NCI-H2171 treated with DMSO at 0.1 percent for 48 hours (cell line): ENCODE measurements at regions not wholly inside any gene's neighbourhood (a gene's known extent, or its start where the extent isn't known, plus 50 kb on each side); places are given as distances from the start of the nearest gene placed in this dataset.

Experiments
- DNase-seq: peaks from one replicate; lab custom pipeline; 2025; lab: John Stamatoyannopoulos, UW

DNA sequence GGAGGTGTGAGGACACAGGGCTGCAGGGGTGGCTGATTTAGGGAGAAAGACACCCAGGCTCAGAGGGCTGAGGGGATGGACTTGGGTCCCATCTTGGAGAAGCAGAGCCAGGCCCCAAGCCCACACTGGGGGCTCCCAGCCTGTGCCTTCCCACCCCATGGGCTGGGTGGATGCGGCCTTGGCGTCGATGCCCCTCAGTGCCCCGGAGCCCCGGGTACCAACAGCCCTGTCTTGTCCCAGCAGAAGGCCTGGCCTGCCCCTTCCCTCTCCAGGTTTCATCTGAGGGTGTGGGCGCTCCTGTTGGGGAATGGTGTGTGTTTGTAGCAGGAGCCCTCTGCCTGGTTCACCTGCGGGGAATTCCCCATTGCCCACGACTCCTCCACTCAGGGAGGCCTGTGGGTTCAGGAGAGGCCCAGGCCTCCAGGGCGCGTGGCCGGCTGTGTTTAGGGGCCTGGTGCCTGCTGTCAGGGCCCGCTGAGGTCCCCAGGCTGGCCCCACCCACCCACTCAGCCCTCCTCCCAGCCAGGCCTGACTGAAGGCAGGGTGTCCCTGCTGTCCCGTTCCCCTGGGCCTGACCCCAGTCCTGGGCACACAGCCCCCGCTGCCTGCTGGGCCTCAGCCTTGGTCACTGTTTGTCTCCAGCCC, 51.1 kb upstream of the BEGAIN start:
- no peak for DNase-seq

DNA sequence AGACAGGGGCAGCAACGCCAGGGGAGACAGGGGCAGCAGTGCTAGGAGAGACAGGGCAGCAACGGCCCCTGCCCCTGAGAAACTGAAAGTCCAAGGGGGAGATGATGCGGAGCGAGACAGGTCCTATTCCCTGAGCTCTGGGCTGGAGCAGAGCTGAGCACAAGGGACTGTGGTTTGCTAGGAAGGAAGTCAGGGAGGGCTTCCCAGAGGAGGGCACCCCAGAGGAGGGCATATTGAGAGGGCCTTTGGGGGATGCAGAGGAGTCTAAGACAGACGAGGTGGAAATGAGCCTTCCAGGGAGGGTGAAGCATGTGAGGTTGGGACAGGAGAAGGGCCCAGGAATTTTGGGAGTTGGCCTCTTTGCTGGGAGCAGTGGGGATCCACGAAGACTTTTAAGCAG, 52.1 kb upstream of the BEGAIN start:
- DNase-seq, result no peak

DNA sequence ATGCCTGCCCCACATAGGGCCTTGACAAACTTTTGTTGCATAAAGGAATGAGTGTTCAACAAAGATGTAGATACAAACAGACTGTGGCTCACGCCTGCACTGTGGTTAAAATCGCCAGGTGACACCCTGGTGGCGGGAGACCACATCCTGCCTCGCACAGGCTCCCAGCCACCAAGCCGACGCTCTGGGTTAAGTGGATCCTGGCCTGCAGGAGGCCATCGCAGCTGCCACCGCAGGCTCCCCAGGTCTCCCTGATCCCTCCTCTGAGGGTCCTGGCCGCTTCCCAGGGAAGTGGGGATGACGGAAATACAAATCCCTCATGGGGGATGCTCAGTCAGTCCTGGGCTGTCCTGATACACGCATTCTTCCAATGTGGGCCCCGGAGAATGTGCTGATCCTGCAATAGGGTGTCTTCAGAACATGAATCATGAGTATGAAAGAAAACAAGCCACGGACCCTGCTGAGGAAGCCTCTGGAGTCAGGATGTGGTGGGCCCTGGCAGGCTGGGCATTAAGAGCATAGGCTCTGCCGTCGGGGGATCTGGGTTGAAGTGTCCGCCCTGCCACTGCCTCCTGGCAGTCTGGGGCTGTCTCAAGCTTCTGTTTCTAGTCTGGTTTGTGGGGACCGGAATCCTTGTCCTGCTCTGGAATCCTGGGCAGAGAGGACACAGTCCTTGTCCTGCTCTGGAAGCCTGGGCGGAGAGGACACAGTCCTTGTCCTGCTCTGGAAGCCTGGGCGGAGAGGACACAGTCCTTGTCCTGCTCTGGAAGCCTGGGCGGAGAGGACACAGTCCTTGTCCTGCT, 53.5 kb upstream of the BEGAIN start:
- no peak for DNase-seq

DNA sequence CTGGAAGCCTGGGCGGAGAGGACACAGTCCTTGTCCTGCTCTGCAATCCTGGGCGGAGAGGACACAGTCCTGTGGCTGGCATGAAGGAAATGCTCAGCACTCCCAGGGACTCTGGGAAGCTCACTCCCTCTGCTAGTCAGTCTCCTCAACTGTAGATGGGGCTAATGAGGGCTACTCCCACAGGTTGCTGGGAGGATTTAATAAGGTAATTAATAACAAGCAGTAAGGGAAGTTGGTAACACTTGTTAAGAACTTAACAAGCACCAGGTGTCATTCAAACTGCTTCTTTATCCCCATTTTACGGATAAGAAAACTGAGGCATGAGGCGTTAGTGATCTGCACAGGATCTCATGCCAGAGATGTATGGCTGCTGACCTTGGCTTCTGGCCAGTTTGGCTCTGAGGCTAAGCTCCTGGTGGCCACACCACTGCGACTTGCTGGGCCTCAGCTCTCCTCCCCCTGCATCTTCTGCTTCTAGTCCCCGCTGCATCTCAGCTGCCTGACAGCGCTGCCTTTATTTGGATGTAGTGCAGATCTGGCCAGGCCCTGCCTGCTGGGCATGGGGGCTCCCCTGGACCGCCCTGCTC, 54.1 kb upstream of the BEGAIN start:
- no peak for DNase-seq

DNA sequence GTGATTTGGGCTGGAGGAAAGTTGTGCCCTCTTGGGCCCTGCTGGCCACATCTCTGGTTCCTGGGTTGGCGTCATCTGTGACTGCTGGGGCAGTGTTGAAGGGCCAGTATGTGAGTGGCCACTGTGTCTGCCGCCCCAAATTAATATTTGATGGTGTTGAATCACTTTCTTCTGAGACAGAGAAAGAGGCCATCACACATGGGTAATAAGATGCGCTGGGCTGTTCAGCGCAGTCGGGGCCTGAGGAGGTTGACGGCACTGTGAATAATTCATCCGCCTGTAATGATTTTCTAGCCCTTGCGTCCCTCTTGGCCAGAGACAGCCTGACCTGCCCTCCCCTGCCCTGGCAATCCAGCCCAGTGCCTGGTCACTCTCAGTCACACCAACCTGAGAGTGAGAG, 56.2 kb upstream of the BEGAIN start:
- no peak for DNase-seq

DNA sequence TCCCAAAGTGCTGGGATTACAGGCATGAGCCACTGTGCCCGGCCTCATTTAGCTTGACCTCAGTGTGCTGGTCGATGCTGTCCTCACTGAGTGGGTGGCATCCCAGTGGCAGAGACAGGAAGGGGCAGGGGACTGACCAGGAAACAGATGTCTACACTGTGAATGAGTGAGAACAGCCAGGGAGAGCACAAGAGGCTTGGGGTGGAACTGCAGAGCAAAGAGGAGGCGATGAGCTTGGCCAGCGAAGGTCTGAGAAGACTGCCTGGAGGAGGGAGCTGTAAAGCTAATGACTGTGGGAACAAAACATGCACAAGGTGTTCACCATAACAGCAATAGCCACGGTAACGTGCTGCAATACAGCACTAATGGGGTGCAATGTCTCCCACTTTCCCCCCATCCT, 57.2 kb upstream of the BEGAIN start:
- no peak for DNase-seq

DNA sequence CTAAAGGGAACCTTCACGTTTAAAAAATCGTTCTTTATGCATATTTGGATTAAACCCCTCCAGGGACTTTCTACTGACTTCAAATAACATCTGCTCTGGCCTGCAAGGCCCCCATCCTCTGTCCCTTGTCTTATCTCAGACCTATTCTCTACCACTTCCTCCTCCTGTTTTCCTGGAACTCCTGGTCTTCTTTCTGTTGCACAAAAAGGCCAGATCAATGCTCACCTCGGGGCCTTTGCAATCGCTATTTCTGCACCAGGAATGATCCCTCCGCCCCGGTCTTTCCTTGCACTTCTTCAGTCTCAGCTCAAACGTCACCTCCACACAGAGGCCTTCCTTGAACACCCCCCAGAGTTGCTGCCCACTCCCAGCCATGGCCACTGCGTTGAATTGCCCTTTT, 57.6 kb upstream of the BEGAIN start:
- DNase-seq, result no peak

DNA sequence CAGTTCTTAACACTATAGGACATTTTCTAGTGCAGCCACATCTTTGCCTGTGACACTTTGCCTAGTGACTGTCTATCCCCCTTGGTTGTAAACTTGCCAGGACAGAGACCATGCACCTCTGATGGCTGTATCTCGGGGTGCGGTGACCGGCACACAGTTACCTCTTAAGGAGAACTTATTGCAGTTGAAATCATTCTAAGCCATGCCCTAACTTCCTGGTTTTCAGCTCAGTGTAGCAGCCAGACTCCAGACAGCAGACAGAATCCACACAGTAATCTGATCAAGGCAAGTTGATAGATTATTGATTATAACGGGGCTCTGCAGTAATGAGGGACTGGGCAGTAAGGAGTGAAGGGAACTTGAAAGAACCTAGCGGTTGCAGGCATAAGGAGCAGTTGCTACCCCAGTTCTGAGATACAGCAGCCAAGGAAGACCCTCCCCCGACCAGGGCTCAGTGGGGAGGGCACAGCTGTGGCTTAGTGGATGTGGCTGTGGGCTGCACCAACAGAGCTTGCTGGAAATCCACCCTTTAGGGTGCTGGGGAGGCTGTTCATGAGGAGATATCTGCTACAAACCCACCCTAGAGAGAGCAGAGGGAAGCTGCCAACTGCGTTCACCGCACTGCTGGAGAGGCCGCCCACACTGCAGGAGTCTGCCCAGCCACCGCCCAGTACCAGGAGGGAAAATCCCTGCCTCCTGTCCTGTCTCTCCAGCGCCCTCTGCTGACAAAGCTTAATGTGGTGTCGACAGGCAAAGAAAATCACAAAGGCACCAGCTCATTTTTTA, 58.2 kb upstream of the BEGAIN start:
- peak; percentile 94 for DNase-seq

DNA sequence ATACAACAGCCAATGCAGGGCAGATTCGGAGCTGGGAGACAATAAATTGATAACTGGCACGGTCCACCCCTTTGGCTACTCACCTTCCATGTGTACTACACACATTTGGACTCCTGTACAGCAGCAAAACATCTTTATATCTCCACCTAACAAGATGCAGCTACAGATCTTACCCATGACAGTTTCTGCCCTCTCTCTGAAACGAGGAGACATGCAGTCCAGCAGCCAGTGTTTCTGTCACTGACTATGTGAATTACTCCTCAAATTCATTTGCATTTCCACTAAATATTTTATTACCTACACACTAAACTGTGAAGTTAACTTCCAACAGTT, 58.7 kb upstream of the BEGAIN start:
- DNase-seq, result no peak

DNA sequence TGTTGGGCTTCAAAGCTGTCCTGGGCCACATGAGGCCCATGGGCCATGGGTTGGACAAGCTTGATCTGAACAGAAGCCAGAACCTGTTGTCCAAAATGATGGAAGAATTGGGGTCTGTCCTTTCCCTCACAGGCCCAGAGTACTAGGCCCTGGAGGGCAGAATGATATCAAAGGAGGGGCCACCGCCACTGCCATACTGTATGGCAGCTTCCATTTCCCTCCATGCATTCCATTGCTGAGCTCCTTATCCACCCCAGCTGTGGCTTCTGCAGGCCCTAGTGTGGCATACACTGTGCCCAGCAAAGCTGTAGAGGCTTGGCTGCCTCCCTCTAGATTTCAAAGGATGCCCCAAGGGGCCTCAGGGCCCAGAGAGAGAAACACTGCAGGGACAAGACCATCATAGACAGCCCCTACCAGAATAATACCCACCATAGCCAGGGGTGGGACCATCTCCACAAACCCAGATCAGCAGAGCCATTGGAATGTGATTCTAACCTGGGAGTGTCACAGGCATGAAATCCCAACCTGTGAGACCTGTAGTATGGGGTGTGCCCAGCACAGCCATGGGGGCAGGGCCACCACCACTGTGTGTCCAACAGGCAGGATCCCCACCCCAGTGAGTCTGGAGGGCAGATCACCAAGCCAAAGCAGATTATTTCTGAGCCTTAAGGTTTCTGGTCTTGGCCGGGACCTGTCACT, 61.4 kb upstream of the BEGAIN start:
- DNase-seq, result no peak

DNA sequence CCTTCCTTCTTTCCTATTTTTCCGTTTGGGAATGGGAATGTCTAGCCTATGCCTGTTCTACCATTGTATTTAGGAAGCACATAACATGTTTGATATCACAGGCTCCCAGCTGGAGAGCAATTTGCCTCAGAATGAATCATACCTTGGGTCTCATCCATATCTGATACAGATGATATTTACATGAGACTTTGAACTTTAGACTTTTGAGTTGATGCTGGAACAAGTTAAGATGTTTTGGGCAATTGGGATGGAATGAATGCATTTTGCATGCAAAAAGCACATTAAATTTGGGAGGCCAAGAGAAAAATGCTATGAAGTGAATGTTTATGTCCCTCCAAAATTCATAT, 61.9 kb upstream of the BEGAIN start:
- no peak for DNase-seq

DNA sequence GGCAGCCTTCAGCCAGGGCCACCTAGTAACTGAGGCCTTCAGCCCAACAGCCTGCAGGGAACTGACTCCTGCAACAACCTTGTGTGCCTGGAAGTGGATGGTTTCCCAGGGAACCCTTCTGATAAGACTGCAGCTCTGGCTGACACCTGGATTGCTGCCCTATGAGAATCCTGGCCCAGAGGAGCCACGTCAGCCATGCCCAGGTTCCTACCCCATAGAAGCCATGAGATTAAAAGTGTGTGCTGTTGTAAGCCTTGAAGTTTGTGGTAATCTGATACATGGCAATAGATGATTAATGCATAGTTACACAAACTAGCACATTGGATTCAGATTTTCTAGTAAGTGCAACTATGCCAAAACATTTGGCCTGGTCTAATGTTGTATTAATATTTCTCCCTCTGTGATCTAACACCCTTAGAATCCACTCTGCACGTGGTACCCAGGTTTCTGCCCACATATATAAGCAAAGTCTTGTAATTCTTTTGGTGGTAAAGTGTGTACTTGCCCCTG, 64.8 kb upstream of the BEGAIN start:
- no peak for DNase-seq

DNA sequence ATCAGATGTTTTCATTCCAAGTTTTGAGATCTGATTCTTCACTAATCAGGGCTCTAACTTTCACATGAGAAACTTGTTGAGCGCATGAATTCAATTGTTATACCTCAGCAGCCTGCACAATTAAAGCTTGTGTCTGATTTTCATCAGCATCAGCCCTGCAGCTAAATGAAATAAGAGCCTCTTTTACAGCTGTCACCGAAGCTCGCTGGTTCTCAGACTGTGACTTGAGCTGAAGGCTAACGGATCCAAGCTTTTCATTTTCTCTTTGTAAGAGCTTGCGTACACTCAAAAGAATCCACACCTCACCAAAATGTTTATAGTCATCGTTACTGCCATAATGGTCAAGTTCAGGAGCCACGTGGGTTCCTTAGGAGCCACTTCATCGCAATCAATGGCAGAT, 65.5 kb upstream of the BEGAIN start:
- peak; percentile 68 for DNase-seq

DNA sequence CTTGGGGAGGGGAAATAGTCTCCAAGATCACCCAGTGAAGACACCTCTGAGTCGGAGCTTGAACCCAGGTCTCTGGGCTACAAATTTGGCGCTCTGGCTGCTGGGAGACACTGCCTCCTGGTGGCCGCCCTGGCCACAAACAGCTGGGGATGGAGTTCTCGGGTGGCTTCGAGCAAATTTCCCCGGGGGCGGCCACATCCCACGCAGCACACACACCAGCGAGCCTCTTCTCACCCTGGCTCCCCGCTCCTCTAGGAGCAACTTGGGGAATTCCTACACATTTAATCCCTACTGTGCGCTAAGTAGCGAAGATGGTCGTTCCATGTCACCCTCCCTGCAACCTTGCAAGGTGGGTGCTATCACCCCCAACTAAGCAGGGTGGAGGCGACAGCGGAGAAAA, 66.2 kb upstream of the BEGAIN start:
- DNase-seq, result no peak

DNA sequence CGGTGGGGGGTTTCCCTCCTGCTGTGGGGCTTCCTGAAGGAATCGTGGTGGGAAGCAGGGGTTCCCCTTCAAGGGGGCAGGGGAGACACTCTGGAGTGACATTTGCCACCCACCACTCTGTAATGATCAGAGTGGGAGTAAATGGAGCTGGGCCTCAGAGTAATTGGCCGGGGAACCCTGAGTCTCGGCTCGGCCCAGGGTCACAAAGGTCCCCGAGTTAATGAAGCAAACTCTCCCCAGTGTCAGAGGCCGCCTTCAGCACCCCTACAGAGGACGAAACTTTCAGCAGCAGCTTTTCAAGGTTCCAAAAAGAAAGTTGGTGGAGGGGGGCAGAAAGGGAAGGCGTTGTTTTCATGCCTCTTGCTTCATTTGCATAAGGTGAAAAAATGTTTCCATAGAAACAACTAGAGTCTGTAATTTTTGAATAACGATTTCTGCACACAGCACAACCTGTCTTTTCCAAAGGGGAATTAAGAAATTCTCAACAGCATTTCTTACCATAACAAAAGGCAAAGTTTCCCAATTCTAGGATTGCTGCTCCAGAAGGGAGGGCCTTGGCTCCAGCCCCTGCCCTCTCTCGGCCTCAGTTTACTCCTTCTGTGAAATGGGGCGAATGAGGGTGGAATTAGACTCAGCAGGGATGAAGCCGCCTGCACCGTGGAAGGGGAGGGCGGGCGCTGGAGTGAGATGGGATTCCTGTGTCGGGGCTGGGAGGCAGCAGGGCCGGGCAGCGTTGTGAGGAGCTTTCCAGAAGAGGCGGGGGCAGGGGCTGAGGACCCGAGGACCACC, 67.0 kb upstream of the BEGAIN start:
- DNase-seq, result no peak

DNA sequence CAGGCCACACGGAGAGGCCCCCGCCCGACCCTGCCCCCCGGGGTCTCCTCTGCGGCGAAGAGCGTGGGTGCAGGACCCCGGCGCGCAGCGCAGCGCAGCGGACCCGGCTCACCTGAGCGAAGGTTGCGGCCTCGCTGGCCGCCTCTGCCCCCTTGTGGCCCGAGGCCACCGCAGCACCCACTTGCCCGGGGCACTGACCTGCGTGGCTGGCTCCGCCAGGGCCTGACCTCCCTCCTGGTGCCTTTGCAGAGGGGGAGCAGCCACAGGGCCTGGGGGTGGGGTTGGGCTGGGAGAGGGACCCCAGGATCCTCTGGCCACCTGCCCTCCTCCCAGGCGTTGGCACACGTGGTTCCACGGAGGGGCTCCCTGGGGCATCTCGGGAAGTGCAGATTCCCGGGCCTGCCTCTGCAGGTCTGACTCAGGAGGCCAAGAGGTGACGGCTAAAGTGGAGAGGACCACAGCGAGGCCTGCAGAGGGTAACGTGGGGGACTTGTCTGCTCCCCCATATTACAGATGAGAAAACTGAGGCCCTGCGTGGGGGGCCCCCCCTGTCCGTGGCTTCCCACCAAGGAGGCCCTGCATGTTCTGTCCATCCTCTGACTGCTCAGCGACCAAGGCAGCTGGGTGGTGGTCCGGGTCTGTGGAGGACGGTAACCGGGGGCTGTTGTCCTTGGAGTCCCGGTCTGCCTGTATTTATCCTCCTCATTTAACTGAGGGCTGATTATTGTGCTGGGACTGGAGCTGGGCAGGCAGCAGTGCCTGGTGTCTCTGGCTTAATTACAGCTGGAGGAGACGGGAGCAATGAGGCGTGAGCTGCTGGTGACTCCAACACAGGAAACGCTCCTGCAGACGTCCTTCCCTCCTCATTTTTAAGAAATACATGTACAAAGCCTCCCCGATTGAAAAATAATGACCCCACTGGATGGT, 67.9 kb upstream of the BEGAIN start:
- DNase-seq, result peak; percentile 95

DNA sequence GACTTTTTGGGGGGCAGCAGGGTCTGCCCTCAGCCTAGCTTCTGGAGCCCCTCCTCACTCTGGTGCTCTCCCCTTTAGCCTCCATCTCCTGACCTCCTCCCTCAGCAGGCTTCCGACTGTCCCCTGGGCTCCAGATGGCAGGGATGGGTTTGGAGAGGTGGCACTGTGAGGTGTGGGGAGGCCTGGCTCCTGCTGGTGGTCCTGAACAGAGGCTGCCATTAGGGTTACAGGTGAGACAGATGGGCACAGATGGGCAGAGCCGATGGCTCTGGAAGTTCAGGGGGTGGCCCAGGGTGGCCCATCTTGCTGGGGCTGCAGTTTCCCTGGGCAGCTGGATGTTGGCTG, 68.5 kb upstream of the BEGAIN start:
- peak; percentile 95 for DNase-seq

DNA sequence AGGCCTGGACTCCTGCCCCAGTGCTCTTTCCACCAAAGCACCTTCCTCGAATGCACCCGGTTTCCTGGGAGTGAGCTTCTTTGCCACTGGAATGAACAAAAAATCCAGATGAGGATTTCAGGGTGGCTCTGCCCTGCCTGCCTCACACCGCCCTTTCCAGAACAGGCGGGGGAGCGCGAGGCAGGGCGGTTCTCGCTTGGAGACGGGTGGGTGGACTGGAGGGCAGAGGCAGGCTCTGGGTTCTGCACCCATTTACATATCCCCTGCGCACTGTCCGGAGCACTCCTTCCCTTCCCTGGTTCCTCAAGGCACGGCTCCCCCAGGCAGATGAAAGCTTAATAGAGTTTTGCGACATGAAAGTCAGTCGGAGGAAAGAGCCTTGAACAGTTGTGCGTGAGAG, 69.7 kb upstream of the DLK1 start:
- DNase-seq, result no peak

DNA sequence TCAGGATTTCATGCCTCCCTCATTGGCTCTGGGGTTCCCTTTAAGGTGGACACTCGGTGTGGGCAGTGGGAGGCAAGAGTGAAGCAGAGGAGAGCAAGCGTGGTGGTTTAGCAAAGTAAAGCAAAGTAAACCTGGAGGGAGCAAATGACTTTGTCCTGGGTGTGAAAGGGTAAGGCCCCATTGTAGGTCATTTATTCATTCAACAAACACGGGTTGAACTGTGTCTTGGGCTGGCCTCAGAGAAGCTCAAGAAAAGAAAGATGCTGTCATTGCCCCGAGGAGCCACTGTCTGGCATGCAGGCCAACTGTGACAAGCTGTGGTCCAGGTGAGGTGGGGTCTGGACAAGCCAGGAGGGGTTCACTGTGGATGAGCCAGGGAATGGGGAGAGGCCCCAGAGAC, 68.9 kb upstream of the DLK1 start:
- DNase-seq, result no peak

DNA sequence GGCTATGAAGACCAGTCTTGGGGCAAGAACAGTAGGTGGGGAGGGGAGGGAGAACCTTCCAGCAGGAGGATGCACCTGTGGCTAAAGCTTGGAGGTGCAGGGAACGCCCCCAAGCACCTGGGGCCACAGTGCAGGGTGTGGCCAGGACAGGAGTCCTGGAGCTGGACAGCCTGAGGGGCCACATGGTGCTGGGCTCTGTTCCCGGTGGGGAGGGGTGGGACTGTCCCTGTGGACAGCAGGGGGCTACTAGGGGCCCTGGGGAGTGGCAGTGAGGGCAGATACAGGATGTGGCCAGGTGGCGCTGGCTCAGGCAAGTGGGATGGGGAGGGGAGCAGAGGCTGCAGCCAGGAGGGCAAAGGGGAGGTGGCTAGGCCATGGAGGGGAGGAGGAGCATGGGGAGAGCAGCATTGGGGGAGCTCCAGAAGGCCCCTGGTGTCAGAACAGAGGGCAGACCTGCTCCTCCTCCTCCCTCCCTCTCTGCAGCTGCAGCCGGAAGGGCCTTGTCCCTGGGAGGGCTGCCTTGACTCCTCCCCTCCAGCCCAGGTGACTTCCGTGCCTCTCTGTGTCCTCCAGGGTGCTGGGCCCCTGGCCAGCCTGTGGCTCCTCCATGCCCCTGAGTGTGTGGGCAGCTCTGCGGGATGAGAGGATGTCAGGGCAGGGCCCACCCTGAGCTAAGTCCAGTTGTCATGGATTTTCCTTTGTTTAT, 68.4 kb upstream of the DLK1 start:
- peak; percentile 55 for DNase-seq
